ENCODE measurements at regions not wholly inside any gene's neighbourhood (a gene's known extent, or its start where the extent isn't known, plus 50 kb on each side); places are given as distances from the start of the nearest gene placed in this dataset.

DNA sequence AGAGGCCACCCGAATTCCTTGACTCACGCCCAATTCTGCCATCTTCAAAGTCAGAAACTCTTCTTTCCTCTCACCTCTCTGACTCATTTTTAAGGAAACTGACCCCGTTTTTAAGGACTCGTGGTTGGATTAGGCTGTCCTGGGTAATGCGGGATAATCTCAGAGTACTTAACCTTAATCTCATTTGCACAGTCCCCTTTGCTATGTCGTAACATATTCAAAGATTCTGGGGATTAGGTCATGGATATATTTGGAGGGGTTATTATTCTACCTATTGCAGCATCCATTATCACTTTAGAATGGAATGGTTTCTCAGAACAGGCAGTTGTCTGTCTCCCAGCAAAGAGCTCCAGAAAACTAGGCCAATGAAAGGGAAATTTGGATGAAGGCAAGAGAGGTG lies 80.8 kb upstream of the IL12B start:
- no peak for TF ChIP-seq CTCF (IDR thresholded peaks at IDR 0.05)
- no peak for TF ChIP-seq POLR2A (IDR thresholded peaks at IDR 0.05)
